Kidney (tissue), 13 donors: ENCODE measurements at regions not wholly inside any gene's neighbourhood (a gene's known extent, or its start where the extent isn't known, plus 50 kb on each side); places are given as distances from the start of the nearest gene placed in this dataset.

Source experiments
- DNase-seq, 5 donors: peaks; one replicate each; pipeline ENCODE4 v3.0.0-alpha.2; 2013 to 2020
- FAIRE-seq: peaks from 2 replicates; lab custom pipeline; 2012; peaks lifted over from hg19 to GRCh38; lab: Jason Lieb, UNC
- H3K27ac ChIP-seq, 2 donors: one replicate each; pipeline ENCODE4 v1.7.0; 2013; ENCODE audit warnings: low read depth in 2 of 2, low read length in 2 of 2, inconsistent platforms in 1 of 2
- H3K27me3 ChIP-seq: one replicate; pipeline ENCODE4 v1.7.1; 2013; ENCODE audit warnings: low read length, inconsistent platforms; ENCODE audit not compliant: control insufficient read depth, insufficient read depth
- H3K36me3 ChIP-seq, 3 donors: one replicate each; pipeline versions ENCODE4 v1.7.0 to v1.7.1; 2013; ENCODE audit warnings: low read length in 3 of 3, control low read depth in 1 of 3, inconsistent platforms in 1 of 3; ENCODE audit not compliant: insufficient read depth in 3 of 3, control insufficient read depth in 2 of 3
- H3K4me1 ChIP-seq, 3 donors: one replicate each; pipeline versions ENCODE4 v1.7.0 to v1.7.1; 2013; ENCODE audit warnings: low read length in 3 of 3, inconsistent platforms in 1 of 3, low read depth in 1 of 3; ENCODE audit not compliant: control insufficient read depth in 2 of 3, insufficient read depth in 2 of 3
- H3K4me3 ChIP-seq, 3 donors: one replicate each; pipeline versions ENCODE4 v1.7.0 to v1.8.1; 2013; ENCODE audit warnings: low read length in 3 of 3, control low read depth in 1 of 3, inconsistent platforms in 1 of 3
- H3K9ac ChIP-seq, 3 donors: one replicate each; pipeline versions ENCODE4 v1.7.0 to v1.7.1; 2013; ENCODE audit warnings: low read length in 3 of 3, control low read depth in 1 of 3, inconsistent platforms in 1 of 3
- H3K9me3 ChIP-seq, 3 donors: one replicate each; pipeline versions ENCODE4 v1.7.0 to v1.7.1; 2013; ENCODE audit warnings: low read length in 3 of 3, control low read depth in 1 of 3, inconsistent platforms in 1 of 3; ENCODE audit not compliant: control insufficient read depth in 2 of 3, insufficient read depth in 1 of 3
- CTCF ChIP-seq: IDR thresholded peaks from 3 replicates; pipeline ENCODE4 v1.5.1; 2012; ENCODE audit warnings: mild to moderate bottlenecking, moderate library complexity, borderline replicate concordance; ENCODE audit not compliant: insufficient read depth; ENCODE audit errors: extremely low read depth
- intact Hi-C: fragments of 100-400 bp; cut with DNase I; formaldehyde crosslinking; loops from one replicate; pipeline ENCODE4 v1.11.1; 2022
- donor health status: control.
- donor health status: control.
- donor health status: control.
- donor health status: control.
- donor health status: control.
- donor health status: DM: yes; HTN: yes; CAD: no.
- donor health status: Normal renal cell carcinoma (clear cell type).

- FAIRE-seq = no peak
- Histone ChIP-seq H3K27ac (no peak overlapping the region), H3K36me3 (no peaks in the 10 kb centered on the region), H3K9ac (no peak overlapping the region), H3K27me3 (no peaks in the 10 kb centered on the region), H3K4me3 (no peak overlapping the region), H3K4me1 (no peaks in the 10 kb centered on the region), H3K9me3 (no peaks in the 10 kb centered on the region)
- intact Hi-C loops = no loop called here
- no peak for DNase-seq
- TF ChIP-seq CTCF = no peak
Measured at GRCh38 chr1:110281363-110282290, 57.5 kb upstream of the RBM15 start.

GRCh38 chr1:110282395-110282794 lies 56.8 kb upstream of the RBM15 start:
- Histone ChIP-seq H3K9me3 (no peaks in the 10 kb centered on the region), H3K4me1 (no peaks in the 10 kb centered on the region), H3K9ac (no peak overlapping the region), H3K36me3 (no peaks in the 10 kb centered on the region), H3K27ac (no peak overlapping the region), H3K4me3 (no peak overlapping the region), H3K27me3 (no peaks in the 10 kb centered on the region)
- no peak for TF ChIP-seq CTCF
- intact Hi-C loops = no loop called here
- DNase-seq (no peak), FAIRE-seq (no peak)

DNA sequence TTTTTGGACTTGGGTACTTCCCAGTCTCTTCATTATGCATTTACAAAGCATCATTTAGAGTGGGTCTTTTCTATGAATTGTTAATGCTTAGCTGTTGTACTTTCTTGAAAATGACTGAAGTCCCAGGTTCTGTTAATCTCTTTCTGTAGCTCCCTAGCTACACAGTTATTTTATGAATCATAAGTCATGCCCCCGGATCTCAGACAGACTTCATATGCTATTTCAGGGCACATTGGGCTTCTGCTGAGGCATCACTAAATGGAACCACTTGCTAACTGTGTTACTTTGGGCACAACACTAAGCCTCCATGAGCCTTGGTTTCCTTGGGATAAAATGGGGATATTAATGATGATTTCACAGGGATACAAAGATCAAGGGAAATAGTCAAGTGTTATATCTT lies 55.5 kb upstream of the RBM15 start:
- FAIRE-seq = no peak
- H3K4me1 ChIP-seq = no peaks in the 10 kb centered on the region
- H3K36me3 ChIP-seq = no peaks in the 10 kb centered on the region
- TF ChIP-seq CTCF = no peak
- intact Hi-C loops = no loop called here
- no peaks in the 10 kb centered on the region for H3K9me3 ChIP-seq
- no peak overlapping the region for H3K4me3 ChIP-seq
- H3K27ac ChIP-seq = no peak overlapping the region
- no peaks in the 10 kb centered on the region for H3K27me3 ChIP-seq
- no peak overlapping the region for H3K9ac ChIP-seq
- DNase-seq = no peak
